ENCODE measurements at regions not wholly inside any gene's neighbourhood (a gene's known extent, or its start where the extent isn't known, plus 50 kb on each side); places are given as distances from the start of the nearest gene placed in this dataset.

DNA sequence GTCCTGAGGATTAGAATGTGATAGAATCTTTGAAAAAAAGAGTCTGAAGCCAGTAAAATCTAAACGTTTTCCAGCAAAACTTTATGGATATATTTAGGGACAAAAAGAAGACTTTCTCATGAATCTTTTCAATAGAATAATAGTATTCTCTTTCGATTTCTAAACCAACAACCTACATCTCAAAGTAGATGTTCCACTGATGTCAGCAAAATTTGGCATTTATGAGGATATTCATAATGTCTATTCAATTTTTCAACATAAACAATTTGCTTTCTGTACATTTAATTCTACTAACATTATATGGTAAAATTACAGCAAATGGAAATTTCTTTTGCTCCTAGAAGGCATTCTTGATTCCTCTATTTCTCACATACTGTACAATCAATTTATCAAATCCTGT is 886.5 kb downstream of the CENPC start:
- H3K36me3 ChIP-seq (ENCODE audit: low read length), result no peaks in the 10 kb centered on the region
- no peak overlapping the region for H3K4me2 ChIP-seq (ENCODE audit: low read depth, low read length, poor library complexity, severe bottlenecking)
- no peak overlapping the region for H3K4me3 ChIP-seq (ENCODE audit: insufficient read depth, low read length, poor library complexity, severe bottlenecking)
- no peaks in the 10 kb centered on the region for H3F3A ChIP-seq (ENCODE audit: insufficient read depth)
- H3K9ac ChIP-seq (ENCODE audit: low read length), result no peak overlapping the region
- H2AFZ ChIP-seq (ENCODE audit: low read depth, low read length, severe bottlenecking), result no peak overlapping the region
- no peaks in the 10 kb centered on the region for H3K27me3 ChIP-seq (ENCODE audit: low read length)
- H3K9me3 ChIP-seq (ENCODE audit: insufficient read depth, low read length), result no peaks in the 10 kb centered on the region
- TF ChIP-seq, protein P1, sequence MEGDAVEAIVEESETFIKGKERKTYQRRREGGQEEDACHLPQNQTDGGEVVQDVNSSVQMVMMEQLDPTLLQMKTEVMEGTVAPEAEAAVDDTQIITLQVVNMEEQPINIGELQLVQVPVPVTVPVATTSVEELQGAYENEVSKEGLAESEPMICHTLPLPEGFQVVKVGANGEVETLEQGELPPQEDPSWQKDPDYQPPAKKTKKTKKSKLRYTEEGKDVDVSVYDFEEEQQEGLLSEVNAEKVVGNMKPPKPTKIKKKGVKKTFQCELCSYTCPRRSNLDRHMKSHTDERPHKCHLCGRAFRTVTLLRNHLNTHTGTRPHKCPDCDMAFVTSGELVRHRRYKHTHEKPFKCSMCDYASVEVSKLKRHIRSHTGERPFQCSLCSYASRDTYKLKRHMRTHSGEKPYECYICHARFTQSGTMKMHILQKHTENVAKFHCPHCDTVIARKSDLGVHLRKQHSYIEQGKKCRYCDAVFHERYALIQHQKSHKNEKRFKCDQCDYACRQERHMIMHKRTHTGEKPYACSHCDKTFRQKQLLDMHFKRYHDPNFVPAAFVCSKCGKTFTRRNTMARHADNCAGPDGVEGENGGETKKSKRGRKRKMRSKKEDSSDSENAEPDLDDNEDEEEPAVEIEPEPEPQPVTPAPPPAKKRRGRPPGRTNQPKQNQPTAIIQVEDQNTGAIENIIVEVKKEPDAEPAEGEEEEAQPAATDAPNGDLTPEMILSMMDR (IDR thresholded peaks at IDR 0.05; ENCODE audit: insufficient read depth, low read length, poor library complexity, severe bottlenecking), result no peak
- no peak for TF ChIP-seq EZH2phosphoT487 (conservative IDR thresholded peaks at IDR 0.05; ENCODE audit: low read length)
- H3K79me2 ChIP-seq (ENCODE audit: insufficient read depth, low read length), result no peaks in the 10 kb centered on the region
- H4K20me1 ChIP-seq (ENCODE audit: low read depth, low read length), result no peaks in the 10 kb centered on the region
- no peak overlapping the region for H3K27ac ChIP-seq (ENCODE audit: low read depth, low read length)
- no peaks in the 10 kb centered on the region for H3K9me2 ChIP-seq (replicated peaks; ENCODE audit: insufficient read depth, low read length)

GRCh38 chr4:66655505-66655904 is 889.8 kb downstream of the CENPC start:
- no peak overlapping the region for H3K27ac ChIP-seq (ENCODE audit: low read depth, low read length)
- no peaks in the 10 kb centered on the region for H3K79me2 ChIP-seq (ENCODE audit: insufficient read depth, low read length)
- no peaks in the 10 kb centered on the region for H3K27me3 ChIP-seq (ENCODE audit: low read length)
- no peaks in the 10 kb centered on the region for H3K9me2 ChIP-seq (replicated peaks; ENCODE audit: insufficient read depth, low read length)
- no peak overlapping the region for H2AFZ ChIP-seq (ENCODE audit: low read depth, low read length, severe bottlenecking)
- no peak overlapping the region for H3K4me3 ChIP-seq (ENCODE audit: insufficient read depth, low read length, poor library complexity, severe bottlenecking)
- H3K9me3 ChIP-seq (ENCODE audit: insufficient read depth, low read length), result no peaks in the 10 kb centered on the region
- TF ChIP-seq, protein P1 (IDR thresholded peaks at IDR 0.05; ENCODE audit: insufficient read depth, low read length, poor library complexity, severe bottlenecking), result no peak
- no peak for TF ChIP-seq EZH2phosphoT487 (conservative IDR thresholded peaks at IDR 0.05; ENCODE audit: low read length)
- no peak overlapping the region for H3K4me2 ChIP-seq (ENCODE audit: low read depth, low read length, poor library complexity, severe bottlenecking)
- no peaks in the 10 kb centered on the region for H3F3A ChIP-seq (ENCODE audit: insufficient read depth)
- H4K20me1 ChIP-seq (ENCODE audit: low read depth, low read length), result no peaks in the 10 kb centered on the region
- no peak overlapping the region for H3K9ac ChIP-seq (ENCODE audit: low read length)
- H3K36me3 ChIP-seq (ENCODE audit: low read length), result no peaks in the 10 kb centered on the region

DNA sequence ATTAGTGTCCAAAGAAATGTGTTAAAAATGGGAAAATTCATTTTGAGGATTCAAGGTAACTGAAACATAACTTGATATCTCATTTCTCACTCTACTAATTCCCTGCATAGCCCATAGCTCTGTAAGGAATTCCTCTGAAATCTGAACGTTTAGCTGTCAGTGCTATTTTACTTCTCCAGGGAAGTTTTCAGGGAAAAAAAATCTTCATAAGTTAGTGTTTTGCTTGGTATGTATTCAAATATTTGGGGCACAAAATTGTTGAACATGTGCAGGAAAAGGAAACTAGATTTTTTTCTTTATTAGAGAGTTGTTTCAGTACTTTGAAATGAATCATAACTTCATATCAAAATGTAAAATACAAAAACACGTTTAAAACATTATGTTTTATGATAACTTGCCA is 891.4 kb downstream of the CENPC start:
- H3F3A ChIP-seq (ENCODE audit: insufficient read depth), result no peaks in the 10 kb centered on the region
- H3K36me3 ChIP-seq (ENCODE audit: low read length), result no peaks in the 10 kb centered on the region
- TF ChIP-seq, protein P1 (IDR thresholded peaks at IDR 0.05; ENCODE audit: insufficient read depth, low read length, poor library complexity, severe bottlenecking), result no peak
- no peak for TF ChIP-seq EZH2phosphoT487 (conservative IDR thresholded peaks at IDR 0.05; ENCODE audit: low read length)
- H3K27me3 ChIP-seq (ENCODE audit: low read length), result no peaks in the 10 kb centered on the region
- no peak overlapping the region for H3K9ac ChIP-seq (ENCODE audit: low read length)
- no peak overlapping the region for H3K27ac ChIP-seq (ENCODE audit: low read depth, low read length)
- no peak overlapping the region for H3K4me3 ChIP-seq (ENCODE audit: insufficient read depth, low read length, poor library complexity, severe bottlenecking)
- no peaks in the 10 kb centered on the region for H3K79me2 ChIP-seq (ENCODE audit: insufficient read depth, low read length)
- H3K4me2 ChIP-seq (ENCODE audit: low read depth, low read length, poor library complexity, severe bottlenecking), result no peak overlapping the region
- H4K20me1 ChIP-seq (ENCODE audit: low read depth, low read length), result no peaks in the 10 kb centered on the region
- no peaks in the 10 kb centered on the region for H3K9me2 ChIP-seq (replicated peaks; ENCODE audit: insufficient read depth, low read length)
- no peak overlapping the region for H2AFZ ChIP-seq (ENCODE audit: low read depth, low read length, severe bottlenecking)
- H3K9me3 ChIP-seq (ENCODE audit: insufficient read depth, low read length), result no peaks in the 10 kb centered on the region

Data from SU-DHL-6 (cell line).